CD4-positive, alpha-beta T cell (primary cell): ENCODE measurements at regions not wholly inside any gene's neighbourhood (a gene's known extent, or its start where the extent isn't known, plus 50 kb on each side); places are given as distances from the start of the nearest gene placed in this dataset.

Experiments used
- ATAC-seq: fragments of 200-7000 bp; cut with Tn5 transposase; one replicate; pipeline ENCODE4 v1.10.0; 2022; ENCODE audit warnings: mild to moderate bottlenecking; ENCODE audit not compliant: poor library complexity
- CTCF ChIA-PET: fragments of 350-600 bp; sonication (Branson Sonifier 250); formaldehyde crosslinking; loops from one replicate; lab custom pipeline; 2021; ENCODE audit warnings: antibody characterized with exemption, inconsistent platforms; lab: Charles Lee
- POLR2A ChIA-PET: fragments of 350-600 bp; sonication (Branson Sonifier 250); formaldehyde crosslinking; loops from one replicate; lab custom pipeline; 2021; ENCODE audit warnings: antibody characterized with exemption, inconsistent platforms; lab: Charles Lee
- DNase-seq, 14 experiments: peaks; one replicate each; pipeline ENCODE4 v3.0.0-alpha.2; 2013 to 2020; ENCODE audit warnings: mixed read lengths in 2 of 14
- H3K27ac ChIP-seq, 2 donors: one replicate each; pipeline versions ENCODE4 v1.5.1 to v1.7.0; 2013; ENCODE audit warnings: low read length in 2 of 2, low read depth in 1 of 2, mild to moderate bottlenecking in 1 of 2
- H3K27me3 ChIP-seq, 2 experiments: 1 replicate in 1 of 2; 2 replicates in 1 of 2; pipeline versions ENCODE4 v1.6.1 to v1.7.0; 2013; ENCODE audit warnings: low read length in 2 of 2, control low read depth in 1 of 2, mild to moderate bottlenecking in 1 of 2, moderate library complexity in 1 of 2; ENCODE audit not compliant: insufficient read depth in 2 of 2, control insufficient read depth in 1 of 2
- H3K36me3 ChIP-seq: one replicate; pipeline ENCODE4 v1.6.1; 2013; ENCODE audit warnings: low read length, control low read depth; ENCODE audit not compliant: insufficient read depth
- H3K4me1 ChIP-seq: one replicate; pipeline ENCODE4 v1.6.1; 2013; ENCODE audit warnings: low read length, control low read depth; ENCODE audit not compliant: insufficient read depth
- H3K4me3 ChIP-seq: one replicate; pipeline ENCODE4 v1.5.1; 2013; ENCODE audit warnings: mild to moderate bottlenecking, low read length, moderate library complexity
- H3K9me3 ChIP-seq, 2 experiments: 1 replicate in 1 of 2; 2 replicates in 1 of 2; pipeline versions ENCODE4 v1.6.1 to v1.7.0; 2013; ENCODE audit warnings: low read length in 2 of 2, mild to moderate bottlenecking in 2 of 2, control low read depth in 1 of 2, moderate library complexity in 1 of 2; ENCODE audit not compliant: control insufficient read depth in 1 of 2, insufficient read depth in 1 of 2
- H3K27ac Mint-ChIP-seq: one replicate; pipeline ENCODE4 v1.8.0; 2020; ENCODE audit warnings: mixed read lengths
- H3K27me3 Mint-ChIP-seq: one replicate; pipeline ENCODE4 v1.8.0; 2021; ENCODE audit warnings: mixed read lengths
- H3K36me3 Mint-ChIP-seq: one replicate; pipeline ENCODE4 v1.8.0; 2021; ENCODE audit warnings: low read depth, mixed read lengths
- H3K4me1 Mint-ChIP-seq: one replicate; pipeline ENCODE4 v1.8.0; 2021; ENCODE audit warnings: low read depth, mixed read lengths
- H3K4me3 Mint-ChIP-seq: one replicate; pipeline ENCODE4 v1.8.0; 2020; ENCODE audit warnings: mild to moderate bottlenecking, mixed read lengths
- H3K9me3 Mint-ChIP-seq: one replicate; pipeline ENCODE4 v1.8.0; 2020; ENCODE audit warnings: mixed read lengths
- intact Hi-C, 2 experiments: fragments of 100-400 bp; cut with DNase I in 1 of 2; cut with micrococcal nuclease in 1 of 2; formaldehyde crosslinking; loops; one replicate each; pipeline versions ENCODE4 v1.15.1 to v1.9.0; 2023 to 2025; cut with DNase I, micrococcal nuclease
- TF ChIP-seq, protein P1 (sequence below): fragments of 200-600 bp; IDR thresholded peaks from one replicate; pipeline ENCODE4 v1.8.0; 2022; ENCODE audit warnings: antibody characterized with exemption, mild to moderate bottlenecking

DNA sequence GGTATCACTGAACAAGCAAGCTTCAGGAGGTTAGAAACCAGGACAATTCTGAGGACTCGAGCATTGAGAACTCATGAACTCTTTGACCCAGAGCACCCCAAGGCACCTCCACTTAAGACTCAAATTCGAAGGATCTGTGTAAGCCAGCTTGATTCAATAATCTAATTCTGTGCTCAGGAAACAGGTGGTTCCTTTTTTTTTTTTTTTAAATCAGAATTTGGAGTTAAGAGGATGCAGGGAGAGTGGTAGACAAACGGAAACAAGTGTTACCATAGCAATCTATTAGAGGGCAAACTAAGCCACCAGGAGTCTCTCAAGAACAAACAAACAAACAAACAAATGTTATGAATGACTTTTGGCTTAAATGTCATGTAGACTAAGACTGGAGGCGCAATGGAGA, 53.8 kb upstream of the DPH5 start:
- ChIA-PET POLR2A (interaction anchor here (0.6 to 0.7 kb wide), 2 partner anchors 43 to 141 kb away, joined by 3 read pairs; no protein-coding TSS in a partner anchor), CTCF (no interaction called here)
- Mint-ChIP-seq H3K36me3 (peaks cover 45% of the 10 kb centered on the region), H3K9me3 (peaks cover 4% of the 10 kb centered on the region), H3K27me3 (no peaks in the 10 kb centered on the region), H3K27ac (peak overlapping the region; percentile 15), H3K4me1 (peaks cover 52% of the 10 kb centered on the region), H3K4me3 (no peak overlapping the region)
- peaks cover 9% of the 10 kb centered on the region for H3K36me3 ChIP-seq
- no peak overlapping the region for H3K4me3 ChIP-seq
- intact Hi-C loops: loop anchor here in 1 of 2 experiments (5.0 kb wide), 1 partner anchor 52 kb away; the partner anchor contains the start of gene DPH5
- TF ChIP-seq, protein P1, sequence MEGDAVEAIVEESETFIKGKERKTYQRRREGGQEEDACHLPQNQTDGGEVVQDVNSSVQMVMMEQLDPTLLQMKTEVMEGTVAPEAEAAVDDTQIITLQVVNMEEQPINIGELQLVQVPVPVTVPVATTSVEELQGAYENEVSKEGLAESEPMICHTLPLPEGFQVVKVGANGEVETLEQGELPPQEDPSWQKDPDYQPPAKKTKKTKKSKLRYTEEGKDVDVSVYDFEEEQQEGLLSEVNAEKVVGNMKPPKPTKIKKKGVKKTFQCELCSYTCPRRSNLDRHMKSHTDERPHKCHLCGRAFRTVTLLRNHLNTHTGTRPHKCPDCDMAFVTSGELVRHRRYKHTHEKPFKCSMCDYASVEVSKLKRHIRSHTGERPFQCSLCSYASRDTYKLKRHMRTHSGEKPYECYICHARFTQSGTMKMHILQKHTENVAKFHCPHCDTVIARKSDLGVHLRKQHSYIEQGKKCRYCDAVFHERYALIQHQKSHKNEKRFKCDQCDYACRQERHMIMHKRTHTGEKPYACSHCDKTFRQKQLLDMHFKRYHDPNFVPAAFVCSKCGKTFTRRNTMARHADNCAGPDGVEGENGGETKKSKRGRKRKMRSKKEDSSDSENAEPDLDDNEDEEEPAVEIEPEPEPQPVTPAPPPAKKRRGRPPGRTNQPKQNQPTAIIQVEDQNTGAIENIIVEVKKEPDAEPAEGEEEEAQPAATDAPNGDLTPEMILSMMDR: no peak
- H3K27me3 ChIP-seq: no peaks in the 10 kb centered on the region
- no peak for DNase-seq
- no peak overlapping the region for H3K27ac ChIP-seq
- H3K9me3 ChIP-seq: no peaks in the 10 kb centered on the region
- H3K4me1 ChIP-seq: peaks cover 12% of the 10 kb centered on the region
- no peak for ATAC-seq

DNA sequence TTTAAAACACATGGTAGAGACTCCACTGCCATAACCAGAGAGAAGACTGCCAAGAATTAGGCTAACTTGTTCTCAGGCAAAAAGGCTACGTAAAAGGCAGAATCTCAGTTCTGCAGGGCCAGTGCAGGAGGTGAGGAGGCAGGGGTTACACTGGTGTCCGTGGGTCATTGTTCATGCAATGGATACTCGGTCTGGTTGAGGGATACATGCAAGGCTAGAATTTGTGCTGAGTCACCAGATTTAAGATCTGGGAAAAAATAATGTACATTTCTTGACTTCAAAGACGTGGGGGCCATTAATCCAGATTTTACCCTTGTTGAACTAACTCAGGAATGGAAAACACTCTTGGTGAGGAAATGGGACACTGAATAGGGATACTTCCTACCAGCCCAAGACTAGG, 52.3 kb upstream of the DPH5 start:
- ChIA-PET CTCF (no interaction called here), POLR2A (no interaction called here)
- Histone ChIP-seq H3K27me3 (no peaks in the 10 kb centered on the region), H3K27ac (no peak overlapping the region), H3K36me3 (peaks cover 9% of the 10 kb centered on the region), H3K9me3 (no peaks in the 10 kb centered on the region), H3K4me3 (no peak overlapping the region), H3K4me1 (peaks cover 12% of the 10 kb centered on the region)
- peaks cover 4% of the 10 kb centered on the region for H3K9me3 Mint-ChIP-seq
- peaks cover 42% of the 10 kb centered on the region for H3K36me3 Mint-ChIP-seq
- TF ChIP-seq, protein P1: no peak
- ATAC-seq (no peak), DNase-seq (no peak)
- intact Hi-C loops: loop anchor here in 1 of 2 experiments (5.0 kb wide), 1 partner anchor 51 kb away; the partner anchor contains the start of gene DPH5
- H3K4me1 Mint-ChIP-seq: peaks cover 46% of the 10 kb centered on the region
- no peaks in the 10 kb centered on the region for H3K27me3 Mint-ChIP-seq
- no peak overlapping the region for H3K27ac Mint-ChIP-seq
- H3K4me3 Mint-ChIP-seq: no peak overlapping the region

DNA sequence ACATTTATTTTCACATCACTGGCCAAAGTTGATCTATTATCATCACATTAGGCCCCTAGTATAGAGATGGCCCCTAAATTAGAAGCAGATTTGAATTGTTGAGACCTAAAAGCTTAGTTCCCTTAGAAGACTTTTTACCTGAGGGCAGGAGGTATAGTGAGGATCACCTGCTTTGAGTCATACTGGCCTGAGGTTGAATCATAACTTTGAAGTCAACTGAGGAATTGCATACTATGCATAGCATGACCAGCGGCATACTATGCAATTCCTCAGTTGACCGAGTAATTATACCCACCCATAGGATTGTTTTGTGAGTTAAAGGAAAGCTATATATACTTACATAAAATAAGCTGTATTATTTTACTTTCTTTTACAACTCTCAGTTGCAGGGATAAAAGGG, 50.3 kb upstream of the DPH5 start:
- Mint-ChIP-seq H3K36me3 (peaks cover 35% of the 10 kb centered on the region), H3K27ac (no peak overlapping the region), H3K4me3 (no peak overlapping the region), H3K4me1 (peaks cover 44% of the 10 kb centered on the region), H3K9me3 (peaks cover 4% of the 10 kb centered on the region), H3K27me3 (no peaks in the 10 kb centered on the region)
- TF ChIP-seq, protein P1: no peak
- no peak overlapping the region for H3K27ac ChIP-seq
- no peaks in the 10 kb centered on the region for H3K9me3 ChIP-seq
- intact Hi-C loops: loop anchor here in 1 of 2 experiments (5.0 kb wide), 1 partner anchor 49 kb away; the partner anchor contains the start of gene DPH5
- ATAC-seq (no peak), DNase-seq (no peak)
- peaks cover 2% of the 10 kb centered on the region for H3K4me1 ChIP-seq
- peaks cover 9% of the 10 kb centered on the region for H3K36me3 ChIP-seq
- no peak overlapping the region for H3K4me3 ChIP-seq
- H3K27me3 ChIP-seq: no peaks in the 10 kb centered on the region
- POLR2A ChIA-PET: interaction anchor here (1.1 to 1.2 kb wide), 2 partner anchors 14 to 149 kb away, joined by 3 to 6 read pairs; no protein-coding TSS in a partner anchor
- CTCF ChIA-PET: interaction anchor here (0.7 to 1.3 kb wide), 3 partner anchors 13 to 160 kb away, joined by 3 to 4 read pairs (median 4); no protein-coding TSS in a partner anchor
